Epithelial cell of esophagus (primary cell): ENCODE measurements at regions not wholly inside any gene's neighbourhood (a gene's known extent, or its start where the extent isn't known, plus 50 kb on each side); places are given as distances from the start of the nearest gene placed in this dataset.
"Not testable (repeated sequence)": the region's sequence is repeated elsewhere in the genome, so short reads cannot be mapped to it uniquely, and the experiment has no call there.

ENCODE experiments used
- DNase-seq: peaks from one replicate; pipeline ENCODE4 v3.0.0; 2010; ENCODE audit warnings: low read depth
- H3K4me3 ChIP-seq: 2 replicates; pipeline ENCODE4 v1.5.1; 2011; ENCODE audit warnings: mild to moderate bottlenecking, low read length, control low read depth
- TF ChIP-seq, protein P1 (sequence below): IDR thresholded peaks from 2 replicates; pipeline ENCODE4 v1.5.1; 2011; ENCODE audit warnings: low read depth, mild to moderate bottlenecking, low read length, control low read depth, inconsistent platforms; ENCODE audit not compliant: insufficient read depth; ENCODE audit errors: missing control alignments

GRCh38 chr5:104456122-104456521 is 893.5 kb upstream of the NUDT12 start:
- DNase-seq: no peak
- H3K4me3 ChIP-seq: no peak overlapping the region
- TF ChIP-seq, protein P1, sequence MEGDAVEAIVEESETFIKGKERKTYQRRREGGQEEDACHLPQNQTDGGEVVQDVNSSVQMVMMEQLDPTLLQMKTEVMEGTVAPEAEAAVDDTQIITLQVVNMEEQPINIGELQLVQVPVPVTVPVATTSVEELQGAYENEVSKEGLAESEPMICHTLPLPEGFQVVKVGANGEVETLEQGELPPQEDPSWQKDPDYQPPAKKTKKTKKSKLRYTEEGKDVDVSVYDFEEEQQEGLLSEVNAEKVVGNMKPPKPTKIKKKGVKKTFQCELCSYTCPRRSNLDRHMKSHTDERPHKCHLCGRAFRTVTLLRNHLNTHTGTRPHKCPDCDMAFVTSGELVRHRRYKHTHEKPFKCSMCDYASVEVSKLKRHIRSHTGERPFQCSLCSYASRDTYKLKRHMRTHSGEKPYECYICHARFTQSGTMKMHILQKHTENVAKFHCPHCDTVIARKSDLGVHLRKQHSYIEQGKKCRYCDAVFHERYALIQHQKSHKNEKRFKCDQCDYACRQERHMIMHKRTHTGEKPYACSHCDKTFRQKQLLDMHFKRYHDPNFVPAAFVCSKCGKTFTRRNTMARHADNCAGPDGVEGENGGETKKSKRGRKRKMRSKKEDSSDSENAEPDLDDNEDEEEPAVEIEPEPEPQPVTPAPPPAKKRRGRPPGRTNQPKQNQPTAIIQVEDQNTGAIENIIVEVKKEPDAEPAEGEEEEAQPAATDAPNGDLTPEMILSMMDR: no peak

- no peak for DNase-seq
- H3K4me3 ChIP-seq: no peak overlapping the region
- TF ChIP-seq, protein P1: no peak
Measured at GRCh38 chr5:104452550-104452949, 890.0 kb upstream of the NUDT12 start.

DNA sequence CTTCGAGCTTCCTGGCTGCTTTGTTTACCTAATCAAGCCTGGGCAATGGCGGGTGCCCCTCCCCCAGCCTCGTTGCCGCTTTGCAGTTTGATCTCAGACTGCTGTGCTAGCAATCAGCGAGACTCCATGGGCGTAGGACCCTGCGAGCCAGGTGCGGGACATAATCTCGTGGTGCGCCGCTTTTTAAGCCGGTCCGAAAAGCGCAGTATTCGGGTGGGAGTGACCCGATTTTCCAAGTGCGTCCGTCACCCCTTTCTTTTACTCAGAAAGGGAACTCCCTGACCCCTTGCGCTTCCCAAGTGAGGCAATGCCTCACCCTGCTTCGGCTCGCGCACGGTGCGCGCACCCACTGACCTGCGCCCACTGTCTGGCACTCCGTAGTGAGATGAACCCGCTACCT is 889.3 kb upstream of the NUDT12 start:
- H3K4me3 ChIP-seq, DNase-seq: not testable (repeated sequence)

GRCh38 chr5:104444656-104445055 is 882.1 kb upstream of the NUDT12 start:
- TF ChIP-seq, protein P1: no peak
- DNase-seq: no peak
- no peak overlapping the region for H3K4me3 ChIP-seq

DNA sequence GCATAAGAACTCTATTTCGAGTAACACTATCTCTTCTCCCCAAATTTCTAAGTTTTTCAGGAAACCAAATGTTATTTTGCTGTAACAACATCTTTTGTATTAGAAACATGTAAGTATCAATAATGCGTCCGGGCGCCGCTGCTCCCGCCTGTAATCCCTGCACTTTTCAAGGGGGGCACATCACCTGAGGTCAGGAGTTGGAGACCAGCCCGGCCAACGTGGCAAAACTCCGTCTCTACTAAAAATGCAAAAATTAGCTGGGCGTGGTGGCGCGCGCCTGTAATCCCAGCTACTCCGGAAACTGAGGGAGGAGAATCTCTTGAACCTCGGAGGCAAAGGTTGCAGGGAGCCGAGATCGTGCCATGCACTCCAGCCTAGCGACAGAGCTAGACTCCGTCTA is 881.1 kb upstream of the NUDT12 start:
- TF ChIP-seq, protein P1: no peak
- no peak overlapping the region for H3K4me3 ChIP-seq
- DNase-seq: no peak

DNA sequence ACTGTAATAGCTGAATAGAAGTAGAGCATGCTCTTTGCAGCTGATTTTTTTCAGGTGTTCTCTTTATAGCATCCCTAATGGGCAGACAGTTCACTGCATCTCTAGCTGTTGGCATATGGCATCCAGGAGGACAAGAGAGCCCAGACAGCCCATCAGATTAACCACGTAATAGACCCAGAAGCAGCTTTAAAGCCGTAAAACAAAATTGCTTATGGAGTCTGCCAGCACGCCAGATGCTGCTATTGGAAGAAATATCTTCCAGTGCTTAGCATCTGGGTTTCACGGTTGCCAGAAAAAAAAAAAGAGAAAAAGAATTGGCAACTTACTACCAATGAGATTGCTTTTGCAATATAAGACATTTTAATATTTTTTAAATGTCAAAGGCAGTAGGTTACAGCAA is 869.4 kb upstream of the NUDT12 start:
- no peak overlapping the region for H3K4me3 ChIP-seq
- TF ChIP-seq, protein P1: no peak
- DNase-seq: no peak

DNA sequence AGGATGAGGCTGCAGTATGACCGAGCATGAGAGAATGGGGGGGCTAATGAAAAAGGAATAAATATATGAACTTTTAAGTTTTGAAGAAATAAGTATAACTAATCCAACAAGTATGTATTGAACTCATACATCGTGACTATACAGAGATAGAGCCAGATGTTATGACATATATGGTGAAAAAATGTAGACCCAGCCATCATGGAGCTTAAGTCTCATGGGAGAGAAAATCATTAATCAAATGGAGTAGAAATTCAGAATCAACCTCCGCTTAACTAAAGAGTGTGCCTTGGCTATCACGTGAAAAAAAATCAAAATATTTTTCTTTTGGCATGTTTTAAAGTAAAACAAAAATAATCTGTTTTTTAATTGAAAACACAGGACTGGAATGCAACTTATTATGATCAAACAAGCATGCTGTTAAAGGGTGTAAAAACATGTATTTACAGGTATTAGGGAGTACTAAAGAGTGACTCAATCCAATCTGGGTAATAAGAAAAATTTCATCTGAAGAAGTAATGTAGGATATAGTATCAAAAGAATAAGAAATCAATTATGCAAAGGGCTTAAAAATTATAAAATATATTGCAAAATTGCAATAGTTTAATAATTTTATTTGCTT is 868.5 kb upstream of the NUDT12 start:
- TF ChIP-seq, protein P1: no peak
- H3K4me3 ChIP-seq: no peak overlapping the region
- DNase-seq: peak; percentile 39
